ENCODE measurements at regions not wholly inside any gene's neighbourhood (a gene's known extent, or its start where the extent isn't known, plus 50 kb on each side); places are given as distances from the start of the nearest gene placed in this dataset.
"Not testable (repeated sequence)": the region's sequence is repeated elsewhere in the genome, so short reads cannot be mapped to it uniquely, and the experiment has no call there.

GRCh38 chr12:27133022-27133590 lies 50.7 kb upstream of the C12orf71 start:
- in situ Hi-C loops (cut with MboI; ENCODE audit: low sequenced_read_pairs, unreplicated experiment) = no loop called here
- DNase-seq (ENCODE audit: low spot score) = peak; percentile 15
- TF ChIP-seq CTCF (IDR thresholded peaks at IDR 0.05; ENCODE audit: borderline replicate concordance, control extremely low read depth, extremely low read depth, insufficient read depth, missing control alignments) = no peak

GRCh38 chr12:27140478-27140969 lies 58.1 kb upstream of the C12orf71 start:
- DNase-seq (ENCODE audit: low spot score) = no peak
- in situ Hi-C loops (cut with MboI; ENCODE audit: low sequenced_read_pairs, unreplicated experiment) = no loop called here
- no peak for TF ChIP-seq CTCF (IDR thresholded peaks at IDR 0.05; ENCODE audit: borderline replicate concordance, control extremely low read depth, extremely low read depth, insufficient read depth, missing control alignments)

- peak; percentile 54 for DNase-seq (ENCODE audit: low spot score)
- TF ChIP-seq CTCF (IDR thresholded peaks at IDR 0.05; ENCODE audit: borderline replicate concordance, control extremely low read depth, extremely low read depth, insufficient read depth, missing control alignments) = peak; percentile 70
- in situ Hi-C loops (cut with MboI; ENCODE audit: low sequenced_read_pairs, unreplicated experiment) = no loop called here
These were observed 59.8 kb upstream of the C12orf71 start for GRCh38 chr12:27142101-27142721.

GRCh38 chr12:27143256-27144069 lies 61.1 kb upstream of the C12orf71 start:
- no peak for TF ChIP-seq CTCF (IDR thresholded peaks at IDR 0.05; ENCODE audit: borderline replicate concordance, control extremely low read depth, extremely low read depth, insufficient read depth, missing control alignments)
- no peak for DNase-seq (ENCODE audit: low spot score)
- in situ Hi-C loops (cut with MboI; ENCODE audit: low sequenced_read_pairs, unreplicated experiment) = no loop called here

- in situ Hi-C loops (cut with MboI; ENCODE audit: low sequenced_read_pairs, unreplicated experiment); DNase-seq (ENCODE audit: low spot score): not testable (repeated sequence)
These were observed 63.3 kb upstream of the C12orf71 start for GRCh38 chr12:27145725-27146124.

GRCh38 chr12:27148373-27148772 lies 66.0 kb upstream of the C12orf71 start:
- DNase-seq (ENCODE audit: low spot score) = no peak
- no peak for TF ChIP-seq CTCF (IDR thresholded peaks at IDR 0.05; ENCODE audit: borderline replicate concordance, control extremely low read depth, extremely low read depth, insufficient read depth, missing control alignments)
- in situ Hi-C loops (cut with MboI; ENCODE audit: low sequenced_read_pairs, unreplicated experiment) = no loop called here

- in situ Hi-C loops (cut with MboI; ENCODE audit: low sequenced_read_pairs, unreplicated experiment) = no loop called here
These were observed 66.4 kb upstream of the C12orf71 start for GRCh38 chr12:27148791-27149190.

More at GRCh38 chr12:27148791-27149190, 66.4 kb upstream of the C12orf71 start:
- no peak for TF ChIP-seq CTCF (IDR thresholded peaks at IDR 0.05; ENCODE audit: borderline replicate concordance, control extremely low read depth, extremely low read depth, insufficient read depth, missing control alignments)
- DNase-seq (ENCODE audit: low spot score) = no peak

All from GM13976 (cell line).